ENCODE measurements at regions not wholly inside any gene's neighbourhood (a gene's known extent, or its start where the extent isn't known, plus 50 kb on each side); places are given as distances from the start of the nearest gene placed in this dataset.

- TF ChIP-seq EZH2 (IDR thresholded peaks at IDR 0.05; ENCODE audit: insufficient read depth, poor library complexity, severe bottlenecking) (no peak), EZH2phosphoT487 (IDR thresholded peaks at IDR 0.05; ENCODE audit: insufficient read depth, low read depth) (no peak)
Measured at GRCh38 chr1:229812693-229813092, 186.6 kb downstream of the URB2 start.

All from GM23248 (cell line).